Small intestine (tissue), 7 donors: ENCODE measurements at regions not wholly inside any gene's neighbourhood (a gene's known extent, or its start where the extent isn't known, plus 50 kb on each side); places are given as distances from the start of the nearest gene placed in this dataset.

Experiments
- DNase-seq, 2 donors: peaks; one replicate each; pipeline versions ENCODE4 v3.0.0 to v3.0.0-alpha.2; 2013
- FAIRE-seq: peaks from 2 replicates; lab custom pipeline; 2012; peaks lifted over from hg19 to GRCh38; lab: Jason Lieb, UNC
- H3K27ac ChIP-seq, 3 donors: one replicate each; pipeline ENCODE4 v1.5.1; 2013; ENCODE audit warnings: low read length in 2 of 3, mild to moderate bottlenecking in 2 of 3, control low read depth in 1 of 3, inconsistent platforms in 1 of 3, low read depth in 1 of 3, moderate library complexity in 1 of 3
- H3K27me3 ChIP-seq, 3 donors: one replicate each; pipeline ENCODE4 v1.6.1; 2013; ENCODE audit warnings: low read length in 3 of 3, inconsistent platforms in 1 of 3; ENCODE audit not compliant: control insufficient read depth in 3 of 3, insufficient read depth in 3 of 3
- H3K36me3 ChIP-seq, 3 donors: one replicate each; pipeline ENCODE4 v1.6.1; 2013; ENCODE audit warnings: low read length in 3 of 3, inconsistent platforms in 1 of 3, low read depth in 1 of 3, mild to moderate bottlenecking in 1 of 3, moderate library complexity in 1 of 3; ENCODE audit not compliant: control insufficient read depth in 3 of 3, insufficient read depth in 2 of 3
- H3K4me1 ChIP-seq, 3 donors: one replicate each; pipeline ENCODE4 v1.6.1; 2013; ENCODE audit warnings: low read length in 2 of 3, inconsistent platforms in 1 of 3, low read depth in 1 of 3, mild to moderate bottlenecking in 1 of 3, moderate library complexity in 1 of 3; ENCODE audit not compliant: control insufficient read depth in 3 of 3, insufficient read depth in 2 of 3
- H3K4me3 ChIP-seq, 3 donors: one replicate each; pipeline ENCODE4 v1.5.1; 2013; ENCODE audit warnings: low read length in 3 of 3, control low read depth in 1 of 3, inconsistent platforms in 1 of 3, low read depth in 1 of 3, mild to moderate bottlenecking in 1 of 3, moderate library complexity in 1 of 3
- H3K9me3 ChIP-seq, 2 donors: one replicate each; pipeline ENCODE4 v1.6.1; 2013; ENCODE audit warnings: low read depth in 1 of 2, low read length in 1 of 2; ENCODE audit not compliant: control insufficient read depth in 2 of 2, insufficient read depth in 1 of 2
- WGBS, 3 donors: extraction: QIAGEN DNeasy Blood & Tissue Kit; methylation state at CpG; one replicate each; pipeline ENCODE4 v1.1.7; 2013; 5-methylcytosine and 5-hydroxymethylcytosine counted together
- donor health status: healthy with polysubstance abuse.
- donor health status: control.
- donor health status: control.
- donor health status: Bipolar disorder and iron deficiency.
- donor health status: healthy.

- Histone ChIP-seq H3K27me3 (no peaks in the 10 kb centered on the region), H3K9me3 (peaks cover 0 to 3% of the 10 kb centered on the region in 2 donors), H3K36me3 (no peaks in the 10 kb centered on the region), H3K4me1 (no peaks in the 10 kb centered on the region), H3K27ac (no peak overlapping the region), H3K4me3 (no peak overlapping the region)
- WGBS, 3 donors: 16 to 46% (median 17%) methylated on average over 1 of the region's 1 CpG
- DNase-seq: peak in 1 of 2 donors; percentile 1
- no peak for FAIRE-seq
These were observed 1098.5 kb upstream of the LRRTM3 start for GRCh38 chr10:65827359-65827758.

- no peak for FAIRE-seq
These were observed 1087.0 kb upstream of the LRRTM3 start for GRCh38 chr10:65838811-65839210.

GRCh38 chr10:65843203-65843602 lies 1082.6 kb upstream of the LRRTM3 start:
- FAIRE-seq: no peak
- no peak overlapping the region for H3K4me3 ChIP-seq
- H3K36me3 ChIP-seq: no peaks in the 10 kb centered on the region
- no peak overlapping the region for H3K27ac ChIP-seq
- no peaks in the 10 kb centered on the region for H3K27me3 ChIP-seq
- H3K4me1 ChIP-seq: no peaks in the 10 kb centered on the region
- no peak for DNase-seq
- 60 to 86% (median 68%) methylated on average over 3 of the region's 3 CpGs for WGBS, 3 donors
- no peaks in the 10 kb centered on the region for H3K9me3 ChIP-seq

More at GRCh38 chr10:65838811-65839210, 1087.0 kb upstream of the LRRTM3 start:
- Histone ChIP-seq H3K36me3 (no peaks in the 10 kb centered on the region), H3K4me3 (no peak overlapping the region), H3K9me3 (no peaks in the 10 kb centered on the region), H3K27ac (no peak overlapping the region), H3K4me1 (no peaks in the 10 kb centered on the region), H3K27me3 (no peaks in the 10 kb centered on the region)
- DNase-seq: no peak

- no peak for DNase-seq
- Histone ChIP-seq H3K4me3 (no peak overlapping the region), H3K36me3 (no peaks in the 10 kb centered on the region), H3K27ac (no peak overlapping the region), H3K27me3 (no peaks in the 10 kb centered on the region), H3K9me3 (no peaks in the 10 kb centered on the region), H3K4me1 (no peaks in the 10 kb centered on the region)
- no peak for FAIRE-seq
These were observed 1079.9 kb upstream of the LRRTM3 start for GRCh38 chr10:65845916-65846315.

- H3K9me3 ChIP-seq: no peaks in the 10 kb centered on the region
- no peaks in the 10 kb centered on the region for H3K27me3 ChIP-seq
- no peak overlapping the region for H3K4me3 ChIP-seq
- WGBS, 3 donors: 47 to 69% (median 49%) methylated on average over 1 of the region's 1 CpG
- no peak overlapping the region for H3K27ac ChIP-seq
- no peaks in the 10 kb centered on the region for H3K36me3 ChIP-seq
- no peaks in the 10 kb centered on the region for H3K4me1 ChIP-seq
- DNase-seq (no peak), FAIRE-seq (no peak)
These were observed 1079.3 kb upstream of the LRRTM3 start for GRCh38 chr10:65846541-65846940.

- H3K27me3 ChIP-seq: no peaks in the 10 kb centered on the region
- no peaks in the 10 kb centered on the region for H3K9me3 ChIP-seq
- H3K4me3 ChIP-seq: no peak overlapping the region
- H3K36me3 ChIP-seq: no peaks in the 10 kb centered on the region
- WGBS, 3 donors: 42 to 68% (median 61%) methylated on average over 4 of the region's 4 CpGs
- no peaks in the 10 kb centered on the region for H3K4me1 ChIP-seq
- DNase-seq (no peak), FAIRE-seq (no peak)
- H3K27ac ChIP-seq: no peak overlapping the region
These were observed 1078.9 kb upstream of the LRRTM3 start for GRCh38 chr10:65846949-65847348.

GRCh38 chr10:65847436-65848230 lies 1078.2 kb upstream of the LRRTM3 start:
- Histone ChIP-seq H3K9me3 (no peaks in the 10 kb centered on the region), H3K27ac (no peak overlapping the region), H3K27me3 (no peaks in the 10 kb centered on the region), H3K4me1 (no peaks in the 10 kb centered on the region), H3K4me3 (no peak overlapping the region), H3K36me3 (no peaks in the 10 kb centered on the region)
- DNase-seq: no peak
- FAIRE-seq: no peak
- WGBS, 3 donors: 50 to 66% (median 56%) methylated on average over 3 of the region's 3 CpGs

- FAIRE-seq: no peak
- H3K36me3 ChIP-seq: no peaks in the 10 kb centered on the region
These were observed 1067.0 kb upstream of the LRRTM3 start for GRCh38 chr10:65858841-65859240.

GRCh38 chr10:65861249-65861648 lies 1064.6 kb upstream of the LRRTM3 start:
- Histone ChIP-seq H3K36me3 (no peaks in the 10 kb centered on the region), H3K9me3 (no peaks in the 10 kb centered on the region), H3K4me1 (no peaks in the 10 kb centered on the region), H3K27me3 (no peaks in the 10 kb centered on the region), H3K27ac (no peak overlapping the region), H3K4me3 (no peak overlapping the region)
- FAIRE-seq (no peak), DNase-seq (peak in 1 of 2 donors; percentile 7)

More at GRCh38 chr10:65858841-65859240, 1067.0 kb upstream of the LRRTM3 start:
- Histone ChIP-seq H3K9me3 (no peaks in the 10 kb centered on the region), H3K27me3 (no peaks in the 10 kb centered on the region), H3K4me3 (no peak overlapping the region), H3K4me1 (no peaks in the 10 kb centered on the region), H3K27ac (no peak overlapping the region)
- DNase-seq: no peak
- 77 to 90% (median 78%) methylated on average over 2 of the region's 2 CpGs for WGBS, 3 donors
